ENCODE measurements at regions not wholly inside any gene's neighbourhood (a gene's known extent, or its start where the extent isn't known, plus 50 kb on each side); places are given as distances from the start of the nearest gene placed in this dataset.

DNA sequence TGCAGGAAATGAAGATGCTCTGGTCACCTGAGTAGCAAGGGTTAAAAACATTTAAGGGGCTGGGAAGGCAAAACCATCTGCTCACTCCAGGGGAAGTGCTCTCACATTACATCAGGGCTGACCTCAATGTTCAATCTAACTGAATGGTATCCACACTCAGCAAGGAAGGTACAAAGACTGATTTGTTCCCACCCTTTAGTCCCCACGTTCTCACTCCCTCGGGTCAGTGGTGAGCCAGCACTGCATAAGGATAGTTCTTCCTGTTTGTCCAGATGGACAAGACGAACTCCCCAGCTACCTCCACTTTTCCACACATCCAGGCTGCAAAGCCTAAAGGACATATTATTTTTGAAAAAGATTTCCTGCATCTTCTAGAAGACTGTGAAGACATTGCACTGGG, 126.6 kb upstream of the SLC14A2 start:
- Histone ChIP-seq H3K27ac (no peak overlapping the region), H3K27me3 (replicated peaks in 1 of 7) (no peaks in the 10 kb centered on the region), H3K9me3 (no peaks in the 10 kb centered on the region), H3K4me3 (no peak overlapping the region), H3K4me1 (no peaks in the 10 kb centered on the region), H3K36me3 (no peaks in the 10 kb centered on the region)
- WGBS, 5 donors: 55 to 71% (median 65%) methylated on average over 3 of the region's 3 CpGs
- DNase-seq: no peak
- intact Hi-C loops (cut with DNase I; ENCODE audit: low total_unique reads): no loop called here
- TF ChIP-seq POLR2A (IDR thresholded peaks at IDR 0.05) (no peak), POLR2AphosphoS5 (IDR thresholded peaks at IDR 0.05) (no peak)
- TF ChIP-seq, protein P1, sequence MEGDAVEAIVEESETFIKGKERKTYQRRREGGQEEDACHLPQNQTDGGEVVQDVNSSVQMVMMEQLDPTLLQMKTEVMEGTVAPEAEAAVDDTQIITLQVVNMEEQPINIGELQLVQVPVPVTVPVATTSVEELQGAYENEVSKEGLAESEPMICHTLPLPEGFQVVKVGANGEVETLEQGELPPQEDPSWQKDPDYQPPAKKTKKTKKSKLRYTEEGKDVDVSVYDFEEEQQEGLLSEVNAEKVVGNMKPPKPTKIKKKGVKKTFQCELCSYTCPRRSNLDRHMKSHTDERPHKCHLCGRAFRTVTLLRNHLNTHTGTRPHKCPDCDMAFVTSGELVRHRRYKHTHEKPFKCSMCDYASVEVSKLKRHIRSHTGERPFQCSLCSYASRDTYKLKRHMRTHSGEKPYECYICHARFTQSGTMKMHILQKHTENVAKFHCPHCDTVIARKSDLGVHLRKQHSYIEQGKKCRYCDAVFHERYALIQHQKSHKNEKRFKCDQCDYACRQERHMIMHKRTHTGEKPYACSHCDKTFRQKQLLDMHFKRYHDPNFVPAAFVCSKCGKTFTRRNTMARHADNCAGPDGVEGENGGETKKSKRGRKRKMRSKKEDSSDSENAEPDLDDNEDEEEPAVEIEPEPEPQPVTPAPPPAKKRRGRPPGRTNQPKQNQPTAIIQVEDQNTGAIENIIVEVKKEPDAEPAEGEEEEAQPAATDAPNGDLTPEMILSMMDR (IDR thresholded peaks at IDR 0.05 in 8 of 11, conservative IDR thresholded peaks at IDR 0.05 in 3 of 11): no peak

DNA sequence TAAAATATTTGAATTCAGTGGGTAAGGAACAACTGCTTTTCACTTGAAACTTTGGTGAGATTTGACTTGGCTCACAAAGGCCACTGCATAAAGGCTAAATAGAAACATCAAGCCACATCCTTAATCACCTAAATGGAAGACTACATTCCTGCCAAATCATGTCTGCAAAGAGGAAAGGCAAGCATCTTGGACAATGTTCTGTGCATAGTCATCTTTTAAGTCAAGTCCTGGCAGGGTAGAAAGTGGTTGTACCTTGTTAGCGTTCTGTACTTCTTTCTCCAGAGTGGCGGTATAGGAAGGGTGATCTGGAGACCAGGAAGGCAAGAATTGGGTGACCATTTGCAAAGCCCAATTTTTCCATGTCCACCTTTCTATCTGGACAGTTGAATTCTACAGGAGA, 121.4 kb upstream of the SLC14A2 start:
- no peaks in the 10 kb centered on the region for H3K4me1 ChIP-seq
- H3K27ac ChIP-seq: no peak overlapping the region
- H3K9me3 ChIP-seq: no peaks in the 10 kb centered on the region
- 96 to 100% (median 97%) methylated on average over 2 of the region's 2 CpGs for WGBS, 5 donors
- H3K4me3 ChIP-seq: no peak overlapping the region
- H3K36me3 ChIP-seq: no peaks in the 10 kb centered on the region
- H3K27me3 ChIP-seq (replicated peaks in 1 of 7): no peaks in the 10 kb centered on the region
- intact Hi-C loops (cut with DNase I; ENCODE audit: low total_unique reads): no loop called here
- no peak for DNase-seq
- TF ChIP-seq, protein P1 (IDR thresholded peaks at IDR 0.05 in 8 of 11, conservative IDR thresholded peaks at IDR 0.05 in 3 of 11): no peak
- no peak for TF ChIP-seq POLR2AphosphoS5 (IDR thresholded peaks at IDR 0.05)
- no peak for TF ChIP-seq POLR2A (IDR thresholded peaks at IDR 0.05)

DNA sequence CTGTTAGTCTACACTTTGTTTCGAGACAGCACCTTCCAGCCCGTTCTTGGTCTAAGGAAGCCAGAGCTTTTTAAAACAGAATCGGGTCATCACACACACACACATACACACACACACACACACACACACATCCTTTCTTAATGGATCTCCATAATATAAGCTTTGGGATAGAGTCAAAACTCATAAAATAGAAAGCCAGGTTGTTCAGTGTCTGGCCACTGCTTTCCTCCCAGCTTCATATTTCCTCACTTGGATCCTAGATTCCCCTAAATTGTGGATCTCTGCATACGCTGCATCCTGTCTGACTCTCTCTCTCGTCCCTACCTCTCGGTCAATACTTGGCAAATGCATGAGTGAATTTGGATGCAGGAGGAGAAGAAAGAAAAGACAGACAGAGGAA, 120.5 kb upstream of the SLC14A2 start:
- H3K27me3 ChIP-seq (replicated peaks in 1 of 7): no peaks in the 10 kb centered on the region
- H3K9me3 ChIP-seq: no peaks in the 10 kb centered on the region
- TF ChIP-seq, protein P1 (IDR thresholded peaks at IDR 0.05 in 8 of 11, conservative IDR thresholded peaks at IDR 0.05 in 3 of 11): no peak
- TF ChIP-seq POLR2AphosphoS5 (IDR thresholded peaks at IDR 0.05): no peak
- no peak for TF ChIP-seq POLR2A (IDR thresholded peaks at IDR 0.05)
- WGBS, 5 donors: 89 to 95% (median 90%) methylated on average over 6 of the region's 6 CpGs
- DNase-seq: no peak
- H3K4me3 ChIP-seq: no peak overlapping the region
- intact Hi-C loops (cut with DNase I; ENCODE audit: low total_unique reads): no loop called here
- no peaks in the 10 kb centered on the region for H3K36me3 ChIP-seq
- no peak overlapping the region for H3K27ac ChIP-seq
- H3K4me1 ChIP-seq: no peaks in the 10 kb centered on the region

DNA sequence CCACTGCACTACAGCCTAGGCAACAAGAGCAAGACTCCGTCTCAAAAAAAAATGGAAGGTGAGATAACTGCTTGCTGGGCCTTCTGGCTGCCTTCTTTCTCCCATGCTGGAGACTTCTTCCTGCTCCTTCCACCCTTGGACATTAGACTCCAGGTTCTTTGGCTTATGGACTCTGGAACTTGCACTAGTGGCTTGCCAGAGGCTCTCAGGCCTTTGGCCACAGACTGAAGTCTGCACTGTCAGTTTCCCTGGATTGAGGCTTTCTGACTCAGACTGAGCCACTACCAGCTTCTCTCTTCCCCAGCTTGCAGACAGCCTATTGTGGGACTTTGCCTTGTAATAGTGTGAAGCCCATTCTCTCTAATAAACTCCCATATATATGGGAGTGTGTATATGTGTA, 118.5 kb upstream of the SLC14A2 start:
- Histone ChIP-seq H3K4me3 (no peak overlapping the region), H3K27me3 (replicated peaks in 1 of 7) (no peaks in the 10 kb centered on the region), H3K36me3 (no peaks in the 10 kb centered on the region), H3K4me1 (no peaks in the 10 kb centered on the region), H3K27ac (no peak overlapping the region), H3K9me3 (no peaks in the 10 kb centered on the region)
- DNase-seq: no peak
- intact Hi-C loops (cut with DNase I; ENCODE audit: low total_unique reads): no loop called here
- TF ChIP-seq POLR2A (IDR thresholded peaks at IDR 0.05): no peak
- TF ChIP-seq, protein P1 (IDR thresholded peaks at IDR 0.05 in 8 of 11, conservative IDR thresholded peaks at IDR 0.05 in 3 of 11): no peak
- no peak for TF ChIP-seq POLR2AphosphoS5 (IDR thresholded peaks at IDR 0.05)
- 79 to 100% (median 91%) methylated on average over 1 of the region's 1 CpG for WGBS, 5 donors
